ENCODE measurements at regions not wholly inside any gene's neighbourhood (a gene's known extent, or its start where the extent isn't known, plus 50 kb on each side); places are given as distances from the start of the nearest gene placed in this dataset.

- TF ChIP-seq CTCF (conservative IDR thresholded peaks at IDR 0.05; ENCODE audit: low read depth, low read length) (no peak), EZH2 (IDR thresholded peaks at IDR 0.05; ENCODE audit: borderline replicate concordance, low read depth, low read length, poor library complexity, severe bottlenecking) (no peak)
Measured at GRCh38 chr2:9755638-9756037, 87.6 kb upstream of the TAF1B start.

Measured in A673 (cell line).